Adrenal gland (tissue), 5 donors: ENCODE measurements at regions not wholly inside any gene's neighbourhood (a gene's known extent, or its start where the extent isn't known, plus 50 kb on each side); places are given as distances from the start of the nearest gene placed in this dataset.
"Not testable (repeated sequence)": the region's sequence is repeated elsewhere in the genome, so short reads cannot be mapped to it uniquely, and the experiment has no call there.

Experiments used
- CTCF ChIP-seq, 6 experiments: fragments of 450-650 bp in 4 of 6; fragments of 200-600 bp in 2 of 6; sonication (generic) in 1 of 6; IDR thresholded peaks; 1 replicate in 5 of 6; 2 replicates in 1 of 6; pipeline versions ENCODE4 v1.5.1 to v1.8.0; 2016 to 2021; ENCODE audit warnings: antibody characterized with exemption in 6 of 6, mild to moderate bottlenecking in 2 of 6, moderate library complexity in 1 of 6
- POLR2A ChIP-seq, 2 donors: fragments of 450-650 bp; IDR thresholded peaks; one replicate each; pipeline ENCODE4 v1.6.1; 2017; ENCODE audit warnings: antibody characterized with exemption in 2 of 2, mild to moderate bottlenecking in 2 of 2, moderate library complexity in 1 of 2
- donor health status: DM: no; HTN: no; CAD: no.

- not testable (repeated sequence) for TF ChIP-seq POLR2A, CTCF (IDR thresholded peaks at IDR 0.05)
These were observed 157.6 kb upstream of the CACNA1E start for GRCh38 chr1:181325765-181326164.
